HL-60 (cell line): ENCODE measurements at regions not wholly inside any gene's neighbourhood (a gene's known extent, or its start where the extent isn't known, plus 50 kb on each side); places are given as distances from the start of the nearest gene placed in this dataset.

Experiments
- DNase-seq, 2 experiments: peaks; one replicate each; pipeline ENCODE4 v3.0.0-alpha.2; 2010 to 2020; ENCODE audit warnings: low read depth in 1 of 2, low spot score in 1 of 2
- H3K27ac ChIP-seq: fragments of 250-450 bp; sonication (Bioruptor Pico); replicated peaks from 2 replicates; pipeline ENCODE4 v1.5.1; 2020; ENCODE audit warnings: mild to moderate bottlenecking, moderate library complexity
- H3K27me3 ChIP-seq: fragments of 250-450 bp; sonication (Bioruptor Pico); 2 replicates; pipeline ENCODE4 v1.5.1; 2021; ENCODE audit warnings: mild to moderate bottlenecking, moderate library complexity; ENCODE audit not compliant: insufficient read depth, poor library complexity, severe bottlenecking
- H3K4me3 ChIP-seq: replicated peaks from 2 replicates; pipeline ENCODE4 v1.5.1; 2011; ENCODE audit warnings: mild to moderate bottlenecking, control low read depth, low read length; ENCODE audit not compliant: insufficient read depth
- CTCF ChIP-seq: IDR thresholded peaks from one replicate; pipeline ENCODE4 v1.5.1; 2011; ENCODE audit warnings: low read length, control low read depth, inconsistent platforms; ENCODE audit not compliant: insufficient read depth
- GABPA ChIP-seq: IDR thresholded peaks from 2 replicates; pipeline ENCODE4 v1.6.1; 2012; ENCODE audit warnings: low read depth
- POLR2AphosphoS5 ChIP-seq: IDR thresholded peaks from 2 replicates; pipeline ENCODE4 v1.6.1; 2012; ENCODE audit warnings: low read depth
- REST ChIP-seq: IDR thresholded peaks from 2 replicates; pipeline ENCODE4 v1.6.1; 2012; ENCODE audit warnings: low read depth; ENCODE audit not compliant: insufficient replicate concordance
- SPI1 ChIP-seq: IDR thresholded peaks from 2 replicates; pipeline ENCODE4 v1.6.1; 2012; ENCODE audit warnings: low read depth, mild to moderate bottlenecking, borderline replicate concordance

- no peak overlapping the region for H3K27ac ChIP-seq
- H3K27me3 ChIP-seq = no peaks in the 10 kb centered on the region
- TF ChIP-seq POLR2AphosphoS5 (no peak), SPI1 (no peak), GABPA (no peak), CTCF (no peak), REST (no peak)
- no peak overlapping the region for H3K4me3 ChIP-seq
- DNase-seq = no peak
Measured at GRCh38 chr2:7243276-7243675, 326.1 kb downstream of the RNF144A start.

GRCh38 chr2:7256377-7256776, 339.2 kb downstream of the RNF144A start:
- TF ChIP-seq POLR2AphosphoS5 = no peak
- no peak for TF ChIP-seq SPI1
- TF ChIP-seq REST = no peak
- TF ChIP-seq GABPA = no peak
- TF ChIP-seq CTCF = no peak
- Histone ChIP-seq H3K27me3 (no peaks in the 10 kb centered on the region), H3K27ac (no peak overlapping the region), H3K4me3 (no peak overlapping the region)
- DNase-seq = no peak

GRCh38 chr2:7262727-7263126, 345.5 kb downstream of the RNF144A start:
- Histone ChIP-seq H3K27me3 (no peaks in the 10 kb centered on the region), H3K4me3 (no peak overlapping the region), H3K27ac (no peak overlapping the region)
- DNase-seq = no peak
- TF ChIP-seq SPI1 (no peak), CTCF (no peak), POLR2AphosphoS5 (no peak), GABPA (no peak), REST (no peak)
